Activated CD8-positive, alpha-beta memory T cell treated with anti-CD3 and anti-CD28 coated beads, Interleukin-2, amount 50 U/mL, for 1 hour (primary cell): ENCODE measurements at regions not wholly inside any gene's neighbourhood (a gene's known extent, or its start where the extent isn't known, plus 50 kb on each side); places are given as distances from the start of the nearest gene placed in this dataset.

ENCODE experiments used
- DNase-seq: peaks from one replicate; pipeline ENCODE4 v3.0.0-alpha.2; 2020; ENCODE audit errors: extremely low read depth

- DNase-seq: no peak
Measured at GRCh38 chr12:111222027-111222414, 146.9 kb downstream of the PHETA1 start.

- DNase-seq: no peak
Measured at GRCh38 chr12:111221062-111222026, 147.6 kb downstream of the PHETA1 start.

DNA sequence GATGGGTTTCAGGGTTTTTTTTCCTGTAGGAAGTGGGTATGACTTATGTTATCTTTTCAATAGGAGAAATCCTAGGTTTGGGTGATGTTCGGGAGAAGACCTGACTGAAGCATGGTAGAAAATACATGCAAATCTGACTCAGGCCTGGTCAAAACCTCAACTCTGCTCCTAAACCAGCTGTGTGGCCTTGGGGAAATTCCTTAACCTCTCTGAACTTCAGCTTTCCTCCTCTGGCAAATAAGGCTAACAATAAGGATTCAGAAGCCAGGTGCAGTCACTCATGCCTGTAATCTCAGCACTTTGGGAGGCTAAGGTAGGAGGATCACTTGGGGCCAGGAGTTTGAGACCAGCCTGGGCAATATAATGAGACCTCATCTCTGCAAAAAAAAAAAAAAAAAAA lies 148.5 kb downstream of the PHETA1 start:
- DNase-seq: no peak

- DNase-seq: no peak
Measured at GRCh38 chr12:111219440-111219839, 149.5 kb downstream of the PHETA1 start.

- DNase-seq: no peak
Measured at GRCh38 chr12:111218499-111218898, 150.4 kb downstream of the PHETA1 start.

DNA sequence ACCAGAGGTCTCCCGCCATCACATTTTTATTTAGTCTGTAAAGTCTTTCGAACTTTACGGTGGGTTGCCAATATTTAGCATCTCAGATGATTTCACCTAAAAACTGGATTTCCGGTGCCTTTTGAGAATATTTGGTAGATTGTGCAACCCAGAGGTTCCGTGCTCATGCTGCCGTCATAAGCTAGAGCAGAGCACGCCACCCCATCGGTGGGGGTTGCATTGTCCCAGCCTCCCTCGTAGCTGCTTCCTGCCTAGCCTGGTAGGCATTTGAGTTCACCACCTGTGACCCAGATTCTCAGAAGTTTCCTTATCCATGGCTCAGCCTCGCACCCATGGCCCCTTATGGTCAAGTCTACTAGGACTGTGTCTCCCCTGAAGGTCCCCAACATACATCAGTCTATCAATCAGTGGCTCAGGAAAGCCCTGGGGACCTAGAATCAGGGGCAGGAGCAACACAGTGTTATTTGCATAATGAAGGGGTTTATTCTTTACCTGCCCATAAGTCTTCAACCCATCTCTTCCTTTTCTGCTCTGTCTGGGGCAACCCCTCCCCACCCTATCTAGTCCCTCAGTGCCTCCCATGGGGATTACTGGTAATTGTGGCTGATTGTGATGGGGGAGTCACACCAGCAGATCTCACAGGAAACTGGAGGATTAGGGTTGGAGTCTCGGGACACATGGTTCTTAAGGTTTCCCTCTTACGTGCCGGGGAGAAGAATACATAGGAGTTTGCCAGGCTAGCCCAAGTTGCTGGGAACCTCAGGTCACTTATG lies 152.3 kb downstream of the PHETA1 start:
- no peak for DNase-seq

DNA sequence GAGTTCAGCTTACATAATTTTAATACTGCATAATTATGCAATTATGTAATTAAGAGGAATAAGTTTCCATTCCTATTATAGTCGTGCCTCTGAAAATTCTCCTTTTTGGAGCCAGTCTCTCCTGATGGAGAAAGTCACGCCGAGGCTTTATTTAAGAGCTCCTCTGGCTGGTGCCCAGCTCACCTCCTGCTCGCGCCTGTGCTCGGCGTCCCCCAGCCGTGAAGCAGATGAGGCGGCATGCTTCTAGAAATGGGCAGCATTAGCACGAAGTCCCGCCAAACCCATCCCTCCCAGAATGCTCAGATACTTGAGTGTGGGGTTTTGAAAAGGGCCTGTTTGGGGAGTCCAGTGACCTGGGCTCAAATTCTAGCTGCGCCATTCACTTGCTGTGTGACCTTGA lies 153.0 kb downstream of the PHETA1 start:
- no peak for DNase-seq

- DNase-seq: no peak
Measured at GRCh38 chr12:111214401-111214800, 154.5 kb downstream of the PHETA1 start.

DNA sequence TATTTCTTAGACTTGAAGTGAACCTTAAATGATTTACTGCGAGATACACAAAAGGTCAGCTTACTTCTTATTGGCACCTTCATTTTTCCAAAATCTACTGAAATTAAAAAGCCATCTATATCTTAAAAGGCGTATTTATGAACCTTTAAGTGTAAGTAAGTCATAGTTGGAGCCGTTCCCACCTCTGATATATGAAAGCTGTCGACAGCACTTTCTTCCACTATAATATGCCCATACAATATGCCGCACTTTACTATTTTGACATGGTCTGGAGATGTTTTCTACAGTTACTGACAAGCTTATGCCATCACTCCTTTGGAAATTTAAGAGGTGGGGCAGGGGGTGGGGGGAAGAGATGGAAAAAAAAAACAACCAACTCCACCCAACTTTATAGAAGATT lies 155.3 kb downstream of the PHETA1 start:
- DNase-seq: no peak

DNA sequence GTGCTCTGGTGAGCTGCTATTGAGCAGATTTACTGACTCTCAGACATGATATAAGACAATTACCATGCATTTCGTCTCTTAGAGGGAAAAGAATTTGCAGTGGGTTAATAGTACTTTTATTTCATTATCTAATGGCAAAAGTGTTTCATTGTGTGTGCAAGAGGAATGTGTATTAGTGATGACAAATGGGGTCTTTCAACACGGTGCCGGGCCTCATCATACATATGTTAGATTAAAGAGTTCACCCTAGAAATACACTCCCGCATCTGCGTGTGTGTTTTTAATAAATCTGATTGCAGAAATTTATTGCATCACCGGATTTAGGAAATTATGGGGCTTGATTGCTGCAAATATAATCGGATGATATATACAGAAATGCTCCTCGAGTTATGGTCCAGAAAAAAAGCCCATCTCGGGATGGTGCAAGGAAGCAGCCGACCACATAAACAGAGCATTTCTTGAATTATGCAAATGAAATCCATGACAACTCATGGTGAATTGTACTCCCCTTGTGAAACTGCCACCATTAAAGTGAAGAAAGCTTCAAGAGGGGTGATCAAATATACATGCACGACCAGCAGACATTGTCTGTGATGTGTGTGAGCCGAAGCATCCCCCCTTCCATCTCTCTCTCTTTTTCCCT lies 156.0 kb downstream of the PHETA1 start:
- DNase-seq: no peak

DNA sequence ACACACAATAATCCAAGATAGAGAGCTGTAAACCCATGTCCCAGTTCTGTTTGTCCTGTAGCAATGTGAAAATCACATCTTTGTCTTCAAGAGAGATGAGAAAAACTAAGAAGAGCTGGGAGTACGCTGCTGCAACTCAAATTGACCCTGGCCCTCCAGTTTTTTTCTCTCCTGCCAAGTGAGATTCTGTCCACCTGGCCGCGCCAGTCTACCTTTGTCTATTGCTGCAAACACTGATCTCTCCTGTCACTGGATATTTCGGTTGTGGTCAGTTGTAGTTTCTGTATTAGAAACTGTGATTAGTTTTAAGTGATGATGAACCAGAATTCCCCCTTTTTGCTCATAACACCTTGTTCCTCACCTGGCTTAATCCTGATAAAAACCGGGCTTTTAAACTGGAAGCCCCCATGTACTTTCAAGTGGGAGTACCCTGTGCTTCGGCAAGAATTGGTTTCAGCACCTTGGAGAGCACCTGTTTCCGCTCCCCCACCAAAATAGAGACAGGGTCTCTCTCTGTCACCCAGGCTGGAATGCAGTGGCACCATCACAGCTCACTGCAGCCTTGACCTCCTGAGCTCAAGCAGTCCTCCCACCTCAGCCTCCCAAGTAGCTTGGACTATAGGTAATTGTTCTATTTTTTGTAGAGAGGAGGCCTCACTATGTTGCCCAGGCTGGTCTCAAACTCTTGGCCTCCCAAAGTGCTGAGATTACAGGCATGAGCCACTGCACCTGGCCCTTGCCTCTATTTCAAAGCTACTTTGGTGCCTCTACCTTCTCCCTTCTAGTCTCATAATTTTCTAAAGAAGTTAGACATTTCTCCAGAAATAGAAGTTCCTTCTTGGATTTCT lies 156.8 kb downstream of the PHETA1 start:
- DNase-seq: no peak

- DNase-seq: no peak
Measured at GRCh38 chr12:111209811-111210210, 159.1 kb downstream of the PHETA1 start.

- DNase-seq: no peak
Measured at GRCh38 chr12:111207761-111208160, 161.1 kb downstream of the PHETA1 start.

DNA sequence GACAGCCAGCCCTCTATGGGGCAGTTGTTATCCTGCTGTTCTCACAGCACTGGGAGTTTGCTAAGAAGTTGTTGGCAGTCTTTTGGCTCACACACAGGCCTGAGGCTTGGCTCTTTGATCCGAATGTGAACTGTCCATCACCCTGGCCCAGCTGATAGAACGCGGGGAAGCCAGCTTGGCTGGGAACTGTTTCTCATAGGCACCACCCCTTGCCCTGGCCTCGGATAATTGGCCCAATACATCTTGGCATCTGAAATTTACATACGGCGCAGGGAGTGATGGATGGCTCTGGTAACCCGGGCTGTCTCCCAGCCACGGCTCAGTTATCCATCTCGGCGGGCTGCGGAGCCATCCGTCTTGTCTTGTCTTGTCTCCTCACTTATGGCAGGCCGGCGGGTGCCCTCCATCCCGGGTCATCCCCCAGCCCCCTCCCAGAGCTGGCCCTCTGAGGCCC lies 164.1 kb downstream of the PHETA1 start:
- DNase-seq: no peak

GRCh38 chr12:111203969-111204368 lies 164.9 kb downstream of the PHETA1 start:
- DNase-seq: no peak

- no peak for DNase-seq
Measured at GRCh38 chr12:111203446-111203845, 165.4 kb downstream of the PHETA1 start.

DNA sequence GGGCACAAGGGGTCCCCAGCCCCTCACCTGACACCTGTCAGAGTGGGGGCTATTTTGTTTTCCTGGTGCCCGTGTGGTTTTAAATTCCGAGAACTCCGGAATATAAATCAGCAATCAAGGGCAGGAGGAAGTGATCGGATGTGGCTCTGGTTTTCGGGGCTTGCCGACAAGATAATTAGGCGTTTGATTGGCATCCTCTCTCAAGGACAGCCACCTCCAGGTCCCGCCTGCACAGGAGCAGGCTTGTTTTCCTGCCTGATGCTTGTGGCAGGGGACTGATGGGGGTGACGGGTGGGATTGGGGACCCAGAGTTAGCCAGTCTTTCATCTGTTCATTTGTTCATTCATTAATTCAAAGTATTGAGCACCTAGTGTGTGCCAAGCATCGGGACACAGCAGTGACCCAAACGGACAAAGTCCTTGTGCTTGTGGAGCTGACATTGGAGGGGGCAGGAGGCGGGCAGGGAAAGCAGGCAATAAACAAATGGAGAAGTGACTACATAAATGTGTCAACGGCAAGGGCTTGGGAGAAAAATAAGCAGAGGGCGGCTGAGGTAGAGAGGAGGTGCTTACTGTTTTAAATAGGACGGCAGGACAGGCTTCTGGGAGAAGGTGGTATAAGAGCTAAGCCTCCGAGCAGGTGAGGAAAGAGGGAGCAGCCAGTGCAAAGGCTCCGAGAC lies 166.5 kb downstream of the PHETA1 start:
- DNase-seq: no peak

- no peak for DNase-seq
Measured at GRCh38 chr12:111201495-111202236, 167.2 kb downstream of the PHETA1 start.

- no peak for DNase-seq
Measured at GRCh38 chr12:111201036-111201435, 167.9 kb downstream of the PHETA1 start.

GRCh38 chr12:111197376-111197944 lies 171.4 kb downstream of the PHETA1 start:
- no peak for DNase-seq
